IMR-90 (cell line): ENCODE measurements at regions not wholly inside any gene's neighbourhood (a gene's known extent, or its start where the extent isn't known, plus 50 kb on each side); places are given as distances from the start of the nearest gene placed in this dataset.

ENCODE experiments used
- ATAC-seq: fragments of 200-7000 bp; cut with Tn5 transposase; 2 replicates; pipeline ENCODE4 v1.9.1; 2020; ENCODE audit warnings: low read depth, mild to moderate bottlenecking, moderate library complexity
- BruUV-seq: library from RNA; stranded (reverse); fragments of 400-500 nt; replicated peaks from 2 replicates; lab custom pipeline; 2021; lab: Mats Ljungman, UMichigan
- CTCF ChIA-PET: fragments of 300-600 bp; formaldehyde crosslinking; extraction: SDS; loops from one replicate; lab custom pipeline; 2021; ENCODE audit warnings: antibody characterized with exemption; lab: Yijun Ruan, JAX
- POLR2A ChIA-PET: fragments of 300-600 bp; sonication (Branson Sonifier 250); formaldehyde crosslinking; loops from one replicate; lab custom pipeline; 2022; ENCODE audit warnings: antibody characterized with exemption; ENCODE audit not compliant: unreplicated experiment; lab: Charles Lee
- DNase-seq: peaks from one replicate; pipeline ENCODE4 v3.0.0; 2013
- H2AFZ ChIP-seq: replicated peaks from 2 replicates; pipeline ENCODE3; 2013; ENCODE audit warnings: low read length, mild to moderate bottlenecking; ENCODE audit not compliant: poor library complexity
- H2AK5ac ChIP-seq: 2 replicates; pipeline ENCODE4 v1.6.1; 2013; ENCODE audit warnings: low read depth, low read length, inconsistent platforms
- H2AK9ac ChIP-seq: replicated peaks from 2 replicates; pipeline ENCODE3; 2013; ENCODE audit warnings: mild to moderate bottlenecking, low read depth, low read length, moderate library complexity; ENCODE audit not compliant: poor library complexity
- H2BK120ac ChIP-seq: 2 replicates; pipeline ENCODE4 v1.6.1; 2013; ENCODE audit warnings: low read depth, low read length, inconsistent platforms
- H2BK15ac ChIP-seq: 3 replicates; pipeline ENCODE4 v1.6.1; 2013; ENCODE audit warnings: low read depth, low read length, inconsistent platforms
- H2BK20ac ChIP-seq: 2 replicates; pipeline ENCODE4 v1.6.1; 2013; ENCODE audit warnings: low read depth, mild to moderate bottlenecking, inconsistent platforms, low read length, moderate library complexity
- H2BK5ac ChIP-seq: 2 replicates; pipeline ENCODE4 v1.6.1; 2013; ENCODE audit warnings: mild to moderate bottlenecking, low read depth, low read length, inconsistent platforms; ENCODE audit not compliant: poor library complexity, severe bottlenecking
- H3K14ac ChIP-seq: replicated peaks from 2 replicates; pipeline ENCODE4 v1.6.1; 2013; ENCODE audit warnings: low read depth, low read length, inconsistent platforms
- H3K18ac ChIP-seq: 2 replicates; pipeline ENCODE4 v1.6.1; 2013; ENCODE audit warnings: low read depth, low read length, control low read depth
- H3K23ac ChIP-seq: 2 replicates; pipeline ENCODE4 v1.6.1; 2013; ENCODE audit warnings: low read depth, low read length, inconsistent platforms
- H3K27ac ChIP-seq: 2 replicates; pipeline ENCODE4 v1.5.1; 2013; ENCODE audit warnings: mild to moderate bottlenecking, control low read depth, low read length; ENCODE audit not compliant: insufficient read depth
- H3K27me3 ChIP-seq: 2 replicates; pipeline ENCODE4 v1.6.1; 2013; ENCODE audit warnings: low read length; ENCODE audit not compliant: control insufficient read depth, insufficient read depth
- H3K36me3 ChIP-seq: 2 replicates; pipeline ENCODE4 v1.6.1; 2013; ENCODE audit warnings: low read length, mixed read lengths; ENCODE audit not compliant: control insufficient read depth, insufficient read depth
- H3K4ac ChIP-seq: 2 replicates; pipeline ENCODE4 v1.6.1; 2013; ENCODE audit warnings: low read depth, low read length, inconsistent platforms
- H3K4me1 ChIP-seq: 2 replicates; pipeline ENCODE4 v1.6.1; 2013; ENCODE audit warnings: low read length, mixed read lengths; ENCODE audit not compliant: control insufficient read depth, insufficient read depth
- H3K4me2 ChIP-seq: 2 replicates; pipeline ENCODE4 v1.6.1; 2013; ENCODE audit warnings: low read depth, mild to moderate bottlenecking, control low read depth, low read length, moderate library complexity
- H3K4me3 ChIP-seq: 2 replicates; pipeline ENCODE4 v1.5.1; 2013; ENCODE audit warnings: low read depth, mild to moderate bottlenecking, control low read depth, low read length, moderate library complexity; ENCODE audit not compliant: insufficient read depth
- H3K56ac ChIP-seq: 2 replicates; pipeline ENCODE4 v1.6.1; 2013; ENCODE audit warnings: low read length, inconsistent platforms; ENCODE audit not compliant: insufficient read depth; ENCODE audit errors: extremely low read depth
- H3K79me1 ChIP-seq, 2 experiments: 2 replicates each; pipeline ENCODE4 v1.6.1; 2013; ENCODE audit warnings: low read length in 2 of 2, inconsistent platforms in 1 of 2, low read depth in 1 of 2
- H3K9ac ChIP-seq: 2 replicates; pipeline ENCODE4 v1.6.1; 2013; ENCODE audit warnings: low read depth, low read length, control low read depth
- H3K9me1 ChIP-seq: 2 replicates; pipeline ENCODE4 v1.6.1; 2013; ENCODE audit warnings: low read length, inconsistent platforms; ENCODE audit not compliant: insufficient read depth
- H3K9me3 ChIP-seq: 2 replicates; pipeline ENCODE4 v1.6.1; 2013; ENCODE audit warnings: low read length; ENCODE audit not compliant: control insufficient read depth, insufficient read depth
- H4K20me1 ChIP-seq: 2 replicates; pipeline ENCODE4 v1.6.1; 2013; ENCODE audit warnings: low read length, inconsistent platforms; ENCODE audit not compliant: insufficient read depth
- H4K5ac ChIP-seq: 2 replicates; pipeline ENCODE4 v1.6.1; 2013; ENCODE audit warnings: mild to moderate bottlenecking, low read depth, low read length, control low read depth
- H4K8ac ChIP-seq, 2 experiments: 2 replicates each; pipeline ENCODE4 v1.6.1; 2013; ENCODE audit warnings: low read depth in 2 of 2, low read length in 2 of 2, control low read depth in 1 of 2, inconsistent platforms in 1 of 2
- H4K91ac ChIP-seq: 2 replicates; pipeline ENCODE4 v1.6.1; 2013; ENCODE audit warnings: low read depth, low read length, inconsistent platforms; ENCODE audit not compliant: insufficient read depth
- BHLHE40 ChIP-seq: fragments of 150-350 bp; IDR thresholded peaks from 2 replicates; pipeline ENCODE4 v1.6.1; 2016; ENCODE audit warnings: mild to moderate bottlenecking, low read depth, low read length
- CEBPB ChIP-seq: IDR thresholded peaks from 2 replicates; pipeline ENCODE4 v1.6.1; 2012; ENCODE audit warnings: low read depth, low read length, improper control_type of control experiment
- CHD1 ChIP-seq: IDR thresholded peaks from 2 replicates; pipeline ENCODE4 v1.6.1; 2012; ENCODE audit warnings: low read depth, low read length, improper control_type of control experiment
- FOS ChIP-seq: fragments of 150-350 bp; IDR thresholded peaks from 2 replicates; pipeline ENCODE4 v1.6.1; 2016; ENCODE audit warnings: low read depth, low read length
- MAFK ChIP-seq: IDR thresholded peaks from 2 replicates; pipeline ENCODE4 v1.6.1; 2012; ENCODE audit warnings: low read depth, low read length, improper control_type of control experiment
- MAZ ChIP-seq: IDR thresholded peaks from 2 replicates; pipeline ENCODE4 v1.6.1; 2012; ENCODE audit warnings: low read depth, mild to moderate bottlenecking, low read length, improper control_type of control experiment, moderate library complexity, borderline replicate concordance
- MXI1 ChIP-seq: IDR thresholded peaks from 2 replicates; pipeline ENCODE4 v1.6.1; 2012; ENCODE audit warnings: low read depth, mild to moderate bottlenecking, low read length, moderate library complexity, borderline replicate concordance
- NFE2L2 ChIP-seq: fragments of 150-350 bp; IDR thresholded peaks from 2 replicates; pipeline ENCODE4 v1.6.1; 2016; ENCODE audit warnings: low read depth, mild to moderate bottlenecking, low read length
- POLR2A ChIP-seq: IDR thresholded peaks from 2 replicates; pipeline ENCODE4 v1.6.1; 2012; ENCODE audit warnings: mild to moderate bottlenecking, low read depth, low read length
- RAD21 ChIP-seq: IDR thresholded peaks from 2 replicates; pipeline ENCODE4 v1.6.1; 2012; ENCODE audit warnings: low read length, improper control_type of control experiment
- RCOR1 ChIP-seq: IDR thresholded peaks from 2 replicates; pipeline ENCODE4 v1.6.1; 2012; ENCODE audit warnings: mild to moderate bottlenecking, low read length, improper control_type of control experiment; ENCODE audit not compliant: insufficient replicate concordance
- RFX5 ChIP-seq: IDR thresholded peaks from 2 replicates; pipeline ENCODE4 v1.8.0; 2012; ENCODE audit warnings: low read depth, mild to moderate bottlenecking, low read length, moderate library complexity
- SMC3 ChIP-seq: fragments of 150-350 bp; IDR thresholded peaks from 2 replicates; pipeline ENCODE4 v1.6.1; 2016; ENCODE audit warnings: low read depth, mild to moderate bottlenecking, antibody characterized with exemption, low read length, moderate library complexity
- WGBS, 2 experiments: methylation state at CpG; one replicate each; pipeline versions ENCODE4 v1.1.5 to v1.1.7; 2013; ENCODE audit warnings: missing lambda C conversion rate in 2 of 2; ENCODE audit not compliant: insufficient read length in 1 of 2; ENCODE audit errors: extremely low coverage in 2 of 2; 5-methylcytosine and 5-hydroxymethylcytosine counted together
- dilution Hi-C: fragments of 300-500 bp; cut with HindIII; formaldehyde crosslinking; loops from one replicate; pipeline ENCODE4 v1.14.3; 2018; ENCODE audit warnings: low sequenced_read_pairs; ENCODE audit not compliant: unreplicated experiment
- in situ Hi-C: fragments of 300-500 bp; cut with MboI; formaldehyde crosslinking; loops from 3 replicates; pipeline ENCODE4 v1.14.3; 2019; ENCODE audit warnings: low sequenced_read_pairs, inconsistent platforms, mixed read lengths
- intact Hi-C: fragments of 100-400 bp; cut with micrococcal nuclease; formaldehyde crosslinking; loops from 2 replicates; pipeline ENCODE4 v1.10.0; 2022
- TF ChIP-seq, protein P1 (sequence below): conservative IDR thresholded peaks from 2 replicates; pipeline ENCODE4 v1.5.1; 2012; ENCODE audit warnings: mild to moderate bottlenecking, low read depth, low read length, improper control_type of control experiment
- TF ChIP-seq, protein P2 (sequence below): fragments of 150-350 bp; IDR thresholded peaks from 2 replicates; pipeline ENCODE4 v1.6.1; 2016; ENCODE audit warnings: low read depth, mild to moderate bottlenecking, low read length, moderate library complexity, borderline replicate concordance
- TF ChIP-seq, protein P3 (sequence below): fragments of 150-350 bp; IDR thresholded peaks from 2 replicates; pipeline ENCODE4 v1.6.1; 2017; ENCODE audit warnings: mild to moderate bottlenecking, antibody characterized with exemption, low read length, low read depth

DNA sequence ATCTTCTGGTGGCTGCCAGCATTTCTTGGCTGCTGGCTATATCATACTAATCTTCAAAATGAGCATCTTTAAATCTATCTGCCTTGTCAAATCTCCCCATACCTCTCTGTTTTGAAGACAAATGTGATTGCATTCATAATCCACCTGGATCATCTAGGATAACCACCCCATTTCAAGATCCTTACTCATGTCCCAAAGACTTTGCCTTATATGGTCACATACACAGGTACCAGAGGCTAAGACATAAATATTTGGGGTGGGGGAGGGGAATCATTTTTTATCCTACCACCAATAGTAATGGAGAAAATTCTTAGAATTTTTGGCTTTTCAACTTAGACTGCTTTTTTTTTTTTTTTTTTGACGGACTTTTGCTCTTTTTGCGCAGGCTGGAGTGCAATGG is 970.8 kb downstream of the PLOD2 start:
- in situ Hi-C loops: no loop called here
- H2BK5ac ChIP-seq: no peak overlapping the region
- H3K4me3 ChIP-seq: no peak overlapping the region
- H2BK120ac ChIP-seq: no peak overlapping the region
- H4K5ac ChIP-seq: no peak overlapping the region
- H3K14ac ChIP-seq: no peak overlapping the region
- no peaks in the 10 kb centered on the region for H3K9me3 ChIP-seq
- no peaks in the 10 kb centered on the region for H3K36me3 ChIP-seq
- no peak overlapping the region for H4K91ac ChIP-seq
- ChIA-PET POLR2A (no interaction called here), CTCF (no interaction called here)
- no peak overlapping the region for H2BK20ac ChIP-seq
- DNase-seq (no peak), ATAC-seq (no peak)
- no peak overlapping the region for H4K8ac ChIP-seq
- no peaks in the 10 kb centered on the region for H4K20me1 ChIP-seq
- BruUV-seq: no TSS peak
- H2AFZ ChIP-seq: no peak overlapping the region
- no peaks in the 10 kb centered on the region for H3K4me1 ChIP-seq
- H2BK15ac ChIP-seq: no peak overlapping the region
- H3K4me2 ChIP-seq: no peak overlapping the region
- H2AK9ac ChIP-seq: no peak overlapping the region
- TF ChIP-seq, protein P1, sequence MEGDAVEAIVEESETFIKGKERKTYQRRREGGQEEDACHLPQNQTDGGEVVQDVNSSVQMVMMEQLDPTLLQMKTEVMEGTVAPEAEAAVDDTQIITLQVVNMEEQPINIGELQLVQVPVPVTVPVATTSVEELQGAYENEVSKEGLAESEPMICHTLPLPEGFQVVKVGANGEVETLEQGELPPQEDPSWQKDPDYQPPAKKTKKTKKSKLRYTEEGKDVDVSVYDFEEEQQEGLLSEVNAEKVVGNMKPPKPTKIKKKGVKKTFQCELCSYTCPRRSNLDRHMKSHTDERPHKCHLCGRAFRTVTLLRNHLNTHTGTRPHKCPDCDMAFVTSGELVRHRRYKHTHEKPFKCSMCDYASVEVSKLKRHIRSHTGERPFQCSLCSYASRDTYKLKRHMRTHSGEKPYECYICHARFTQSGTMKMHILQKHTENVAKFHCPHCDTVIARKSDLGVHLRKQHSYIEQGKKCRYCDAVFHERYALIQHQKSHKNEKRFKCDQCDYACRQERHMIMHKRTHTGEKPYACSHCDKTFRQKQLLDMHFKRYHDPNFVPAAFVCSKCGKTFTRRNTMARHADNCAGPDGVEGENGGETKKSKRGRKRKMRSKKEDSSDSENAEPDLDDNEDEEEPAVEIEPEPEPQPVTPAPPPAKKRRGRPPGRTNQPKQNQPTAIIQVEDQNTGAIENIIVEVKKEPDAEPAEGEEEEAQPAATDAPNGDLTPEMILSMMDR: no peak
- TF ChIP-seq RAD21 (no peak), RCOR1 (no peak), MAZ (no peak), SMC3 (no peak), CHD1 (no peak), FOS (no peak), CEBPB (no peak), BHLHE40 (no peak), MAFK (no peak), POLR2A (no peak), NFE2L2 (no peak), MXI1 (no peak), RFX5 (no peak)
- TF ChIP-seq, protein P2, sequence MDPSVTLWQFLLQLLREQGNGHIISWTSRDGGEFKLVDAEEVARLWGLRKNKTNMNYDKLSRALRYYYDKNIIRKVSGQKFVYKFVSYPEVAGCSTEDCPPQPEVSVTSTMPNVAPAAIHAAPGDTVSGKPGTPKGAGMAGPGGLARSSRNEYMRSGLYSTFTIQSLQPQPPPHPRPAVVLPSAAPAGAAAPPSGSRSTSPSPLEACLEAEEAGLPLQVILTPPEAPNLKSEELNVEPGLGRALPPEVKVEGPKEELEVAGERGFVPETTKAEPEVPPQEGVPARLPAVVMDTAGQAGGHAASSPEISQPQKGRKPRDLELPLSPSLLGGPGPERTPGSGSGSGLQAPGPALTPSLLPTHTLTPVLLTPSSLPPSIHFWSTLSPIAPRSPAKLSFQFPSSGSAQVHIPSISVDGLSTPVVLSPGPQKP: no peak
- TF ChIP-seq, protein P3, sequence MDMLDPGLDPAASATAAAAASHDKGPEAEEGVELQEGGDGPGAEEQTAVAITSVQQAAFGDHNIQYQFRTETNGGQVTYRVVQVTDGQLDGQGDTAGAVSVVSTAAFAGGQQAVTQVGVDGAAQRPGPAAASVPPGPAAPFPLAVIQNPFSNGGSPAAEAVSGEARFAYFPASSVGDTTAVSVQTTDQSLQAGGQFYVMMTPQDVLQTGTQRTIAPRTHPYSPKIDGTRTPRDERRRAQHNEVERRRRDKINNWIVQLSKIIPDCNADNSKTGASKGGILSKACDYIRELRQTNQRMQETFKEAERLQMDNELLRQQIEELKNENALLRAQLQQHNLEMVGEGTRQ: no peak
- H3K27ac ChIP-seq: no peak overlapping the region
- H3K18ac ChIP-seq: no peak overlapping the region
- no peak overlapping the region for H3K9ac ChIP-seq
- no peak overlapping the region for H3K4ac ChIP-seq
- dilution Hi-C loops: no loop called here
- H3K9me1 ChIP-seq: no peaks in the 10 kb centered on the region
- H3K23ac ChIP-seq: no peak overlapping the region
- no peaks in the 10 kb centered on the region for H3K79me1 ChIP-seq
- WGBS, 2 experiments: no CpG with 5 or more reads among the region's 2 CpGs
- H2AK5ac ChIP-seq: no peak overlapping the region
- H3K27me3 ChIP-seq: no peaks in the 10 kb centered on the region
- no peak overlapping the region for H3K56ac ChIP-seq
- intact Hi-C loops: no loop called here
